C1 segment of cervical spinal cord (tissue), 14 donors: ENCODE measurements at regions not wholly inside any gene's neighbourhood (a gene's known extent, or its start where the extent isn't known, plus 50 kb on each side); places are given as distances from the start of the nearest gene placed in this dataset.
"Not testable (repeated sequence)": the region's sequence is repeated elsewhere in the genome, so short reads cannot be mapped to it uniquely, and the experiment has no call there.

Experiments used
- DNase-seq, 14 donors: peaks; one replicate each; lab custom pipeline; 2025; lab: John Stamatoyannopoulos, UW

- DNase-seq: no peak
These were observed 574.7 kb upstream of the ADGRL2 start for GRCh38 chr1:81225789-81226602.

GRCh38 chr1:81224222-81224621 lies 576.5 kb upstream of the ADGRL2 start:
- DNase-seq: no peak

- no peak for DNase-seq
These were observed 579.2 kb upstream of the ADGRL2 start for GRCh38 chr1:81221564-81221963.

GRCh38 chr1:81220614-81221071 lies 580.1 kb upstream of the ADGRL2 start:
- DNase-seq: no peak

- DNase-seq: no peak
These were observed 583.7 kb upstream of the ADGRL2 start for GRCh38 chr1:81217058-81217457.

GRCh38 chr1:81213279-81213678 lies 587.5 kb upstream of the ADGRL2 start:
- no peak for DNase-seq

- DNase-seq: no peak
These were observed 591.3 kb upstream of the ADGRL2 start for GRCh38 chr1:81209461-81209860.

GRCh38 chr1:81208441-81208840 lies 592.3 kb upstream of the ADGRL2 start:
- no peak for DNase-seq

- DNase-seq: no peak
These were observed 594.8 kb upstream of the ADGRL2 start for GRCh38 chr1:81205956-81206355.

GRCh38 chr1:81201779-81202178 lies 599.0 kb upstream of the ADGRL2 start:
- DNase-seq: no peak

GRCh38 chr1:81197591-81197990 lies 603.1 kb upstream of the ADGRL2 start:
- no peak for DNase-seq

GRCh38 chr1:81192647-81193642 lies 607.8 kb upstream of the ADGRL2 start:
- DNase-seq: no peak

- DNase-seq: no peak
These were observed 610.7 kb upstream of the ADGRL2 start for GRCh38 chr1:81190003-81190402.

GRCh38 chr1:81187635-81188034 lies 613.1 kb upstream of the ADGRL2 start:
- DNase-seq: no peak

GRCh38 chr1:81186261-81186660 lies 614.5 kb upstream of the ADGRL2 start:
- DNase-seq: no peak

- no peak for DNase-seq
These were observed 617.2 kb upstream of the ADGRL2 start for GRCh38 chr1:81183553-81183952.

- no peak for DNase-seq
These were observed 617.7 kb upstream of the ADGRL2 start for GRCh38 chr1:81183051-81183450.

GRCh38 chr1:81179242-81179641 lies 621.5 kb upstream of the ADGRL2 start:
- DNase-seq: no peak

GRCh38 chr1:81178431-81179093 lies 622.2 kb upstream of the ADGRL2 start:
- not testable (repeated sequence) for DNase-seq

- no peak for DNase-seq
These were observed 625.8 kb upstream of the ADGRL2 start for GRCh38 chr1:81174811-81175476.

GRCh38 chr1:81174052-81174451 lies 626.7 kb upstream of the ADGRL2 start:
- DNase-seq: no peak
